Dedifferentiated amniotic fluid mesenchymal stem cell (primary cell): ENCODE measurements at regions not wholly inside any gene's neighbourhood (a gene's known extent, or its start where the extent isn't known, plus 50 kb on each side); places are given as distances from the start of the nearest gene placed in this dataset.

ENCODE experiments used
- DNase-seq: peaks from one replicate; pipeline ENCODE4 v3.0.0-alpha.2; 2016; ENCODE audit errors: extremely low spot score

- DNase-seq, result no peak
Measured at GRCh38 chr14:89015016-89015415, 190.6 kb downstream of the TTC8 start.

DNA sequence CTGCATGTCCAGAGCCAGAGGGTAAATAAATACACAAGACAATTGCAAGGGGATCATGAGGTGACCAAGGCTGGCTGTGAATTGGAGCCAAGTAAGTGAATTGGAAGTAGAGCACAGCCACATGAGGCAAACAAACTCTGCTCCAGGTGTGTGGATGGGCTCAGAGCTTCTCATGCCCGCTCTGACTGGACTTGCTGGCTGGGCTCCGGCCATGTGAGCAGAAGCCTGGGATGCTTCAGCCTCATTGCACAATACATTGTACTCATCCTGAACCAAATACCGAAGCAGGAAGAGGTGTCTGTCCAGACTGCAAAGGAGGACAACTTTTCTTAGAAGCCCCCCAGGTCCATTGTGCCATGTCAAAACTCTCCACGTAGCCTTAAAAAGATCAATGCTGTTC, 193.0 kb downstream of the TTC8 start:
- no peak for DNase-seq

- no peak for DNase-seq
Measured at GRCh38 chr14:89022274-89022673, 197.8 kb downstream of the TTC8 start.

DNA sequence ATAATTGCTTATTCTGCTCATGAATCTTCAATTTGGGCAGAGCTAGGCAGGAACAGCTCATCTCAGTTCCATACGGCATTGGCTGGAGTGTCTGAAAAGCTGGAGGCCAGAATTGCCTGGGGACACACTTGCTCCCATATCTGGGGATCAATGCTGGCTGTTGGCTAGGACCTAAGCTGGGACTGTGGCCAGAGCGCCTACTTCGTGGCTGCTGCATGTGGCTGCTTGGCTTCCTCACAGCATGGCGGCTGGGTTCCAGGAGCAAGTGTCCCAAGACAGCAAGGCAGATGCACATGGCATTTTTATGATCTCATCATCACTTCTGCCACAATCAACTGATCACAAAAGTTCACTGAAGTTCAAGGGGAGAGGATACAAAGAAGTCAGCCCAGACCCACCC, 200.2 kb downstream of the TTC8 start:
- no peak for DNase-seq

DNA sequence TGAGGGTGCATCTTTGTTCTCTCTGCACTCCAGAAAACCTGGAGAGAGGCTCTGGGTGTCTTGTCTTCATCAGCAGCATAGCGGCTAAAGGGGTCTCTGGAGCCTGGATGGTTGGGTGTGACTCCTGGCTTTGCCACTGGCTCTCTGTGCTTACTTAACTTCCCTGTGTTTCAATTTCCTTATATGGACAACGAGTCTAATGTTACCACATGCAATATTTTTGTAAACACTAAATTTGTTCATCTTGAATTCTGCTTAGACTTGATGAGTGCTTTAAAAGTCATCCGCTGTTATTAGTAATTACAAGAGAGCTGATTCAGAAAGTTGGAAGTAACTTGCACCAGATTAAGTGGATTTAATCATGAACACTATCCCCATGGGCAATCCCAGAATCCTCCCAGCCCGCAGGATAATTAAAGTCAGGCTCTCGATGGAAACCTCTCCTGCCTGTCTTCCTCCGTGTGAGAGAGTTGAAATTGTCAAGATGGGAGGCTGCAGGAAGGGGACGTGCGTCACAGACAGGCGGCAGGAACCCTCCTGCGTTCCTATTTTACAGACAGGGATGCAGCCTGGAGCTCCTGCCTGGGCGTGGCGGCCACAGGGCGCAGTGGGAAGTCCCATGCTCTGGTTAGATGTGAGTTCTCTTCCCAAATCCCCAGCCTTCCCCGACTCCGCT, 201.2 kb downstream of the TTC8 start:
- DNase-seq, result no peak

DNA sequence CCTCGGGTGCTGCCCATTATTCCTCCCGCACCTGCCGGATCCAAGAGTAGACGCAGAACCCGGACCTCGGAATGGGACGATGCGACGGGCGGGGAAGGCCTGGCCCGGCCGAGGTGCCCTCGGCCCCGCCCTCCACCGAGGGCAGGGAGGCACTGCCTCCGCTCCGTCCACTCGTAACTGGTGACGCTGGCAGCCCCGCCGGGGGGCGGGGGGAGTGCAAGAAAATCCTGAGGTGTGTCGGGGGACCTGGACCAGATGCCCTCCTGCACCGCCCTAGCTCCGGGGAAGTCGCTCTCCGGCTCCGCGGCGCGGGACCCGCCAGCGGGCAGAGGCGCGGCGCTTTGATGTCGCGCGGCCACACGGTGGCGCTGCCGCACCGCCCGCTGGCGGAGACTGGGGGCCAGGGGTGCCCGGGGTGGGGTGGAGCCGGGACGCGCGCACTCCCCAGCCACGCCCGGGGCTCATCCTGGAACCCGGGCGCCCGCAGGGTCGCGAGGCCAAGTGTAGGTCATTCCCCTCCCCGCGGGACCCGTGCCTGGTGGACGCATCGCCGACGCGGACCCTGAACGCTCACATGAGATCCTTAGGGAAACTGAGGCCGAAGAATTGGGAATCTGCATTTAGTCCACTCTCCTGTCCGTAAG, 202.8 kb downstream of the TTC8 start:
- no peak for DNase-seq

DNA sequence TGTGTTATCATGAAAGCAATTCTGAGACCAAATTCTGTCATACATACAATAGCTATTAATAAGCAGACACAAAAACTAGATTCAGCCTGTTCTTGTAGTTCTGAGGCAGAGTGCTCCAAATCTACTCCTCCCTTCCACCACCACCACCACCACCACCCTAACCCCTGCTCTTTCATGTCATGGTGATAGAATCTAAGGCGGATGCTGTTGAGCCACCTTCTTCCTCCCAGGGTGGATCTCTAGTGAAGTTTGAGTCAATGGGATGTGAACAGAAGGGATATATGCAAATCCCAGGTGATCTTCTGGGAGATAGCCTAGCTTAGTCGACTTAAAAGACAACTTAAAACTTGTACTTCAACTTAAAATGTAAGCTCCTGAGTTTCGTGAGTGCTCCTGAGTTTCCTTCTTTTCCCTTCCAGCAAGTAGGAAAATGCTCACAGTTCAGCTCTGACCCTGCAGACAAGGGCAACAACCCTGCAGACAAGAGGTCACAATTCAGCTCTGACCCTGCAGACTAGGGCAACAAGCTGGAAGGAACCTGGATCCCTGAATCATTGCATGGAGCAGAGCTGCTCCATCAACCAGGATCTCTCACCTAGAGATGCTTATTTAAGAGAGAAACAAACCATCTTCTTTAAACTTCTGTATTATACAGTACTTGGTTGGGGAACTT, 204.1 kb downstream of the TTC8 start:
- no peak for DNase-seq

GRCh38 chr14:89029961-89030694, 205.7 kb downstream of the TTC8 start:
- DNase-seq, result no peak

- DNase-seq, result no peak
Measured at GRCh38 chr14:89030921-89031320, 206.5 kb downstream of the TTC8 start.

DNA sequence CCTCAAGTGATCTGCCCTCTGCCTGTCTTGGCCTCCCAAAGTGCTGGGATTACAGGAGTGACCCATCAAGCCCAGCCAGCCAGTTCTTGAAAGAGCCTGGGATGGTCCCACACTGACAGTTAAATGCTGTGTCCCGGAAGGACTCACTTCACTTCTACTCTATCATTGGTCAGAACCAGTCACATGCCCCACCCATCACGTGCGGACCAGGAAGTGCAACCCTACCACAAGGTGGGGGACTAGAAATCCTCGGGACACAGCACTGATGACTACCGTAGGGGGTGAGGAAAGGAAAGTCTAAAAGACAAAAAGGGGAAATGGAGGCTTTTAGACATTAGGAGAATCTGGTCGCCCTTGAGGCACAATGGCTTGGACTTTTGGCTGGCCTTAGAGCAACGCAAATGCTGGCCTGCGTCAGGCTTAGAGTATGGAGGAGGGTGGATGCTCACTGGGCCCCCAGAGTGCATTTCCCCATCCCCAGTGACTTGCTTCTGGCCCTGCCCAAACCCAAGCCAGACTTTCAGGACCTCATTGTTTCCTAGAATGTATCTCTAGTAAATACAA, 207.7 kb downstream of the TTC8 start:
- no peak for DNase-seq

GRCh38 chr14:89033756-89034155, 209.3 kb downstream of the TTC8 start:
- DNase-seq, result no peak

DNA sequence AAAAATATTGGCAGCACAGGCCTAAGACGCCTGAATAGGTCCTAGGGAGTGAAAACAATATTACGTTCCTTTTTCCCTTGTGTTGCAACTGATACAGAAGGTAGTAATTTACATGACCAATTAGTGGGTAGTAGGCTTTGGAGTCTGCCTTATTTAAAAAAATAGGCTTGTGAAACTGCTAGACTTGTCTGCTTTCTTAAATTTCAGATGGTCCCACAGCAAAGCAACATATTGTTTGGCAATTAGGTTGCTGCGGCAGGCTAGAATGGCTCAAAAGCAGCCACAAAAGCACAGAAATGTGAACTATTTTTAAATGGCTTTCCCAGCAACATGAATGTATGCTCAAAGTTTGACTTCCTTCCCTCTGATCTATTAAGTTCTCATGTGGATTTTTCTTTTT, 211.9 kb downstream of the TTC8 start:
- no peak for DNase-seq

GRCh38 chr14:89037065-89037464, 212.6 kb downstream of the TTC8 start:
- DNase-seq, result no peak

GRCh38 chr14:89040080-89040459, 215.6 kb downstream of the TTC8 start:
- DNase-seq, result no peak

DNA sequence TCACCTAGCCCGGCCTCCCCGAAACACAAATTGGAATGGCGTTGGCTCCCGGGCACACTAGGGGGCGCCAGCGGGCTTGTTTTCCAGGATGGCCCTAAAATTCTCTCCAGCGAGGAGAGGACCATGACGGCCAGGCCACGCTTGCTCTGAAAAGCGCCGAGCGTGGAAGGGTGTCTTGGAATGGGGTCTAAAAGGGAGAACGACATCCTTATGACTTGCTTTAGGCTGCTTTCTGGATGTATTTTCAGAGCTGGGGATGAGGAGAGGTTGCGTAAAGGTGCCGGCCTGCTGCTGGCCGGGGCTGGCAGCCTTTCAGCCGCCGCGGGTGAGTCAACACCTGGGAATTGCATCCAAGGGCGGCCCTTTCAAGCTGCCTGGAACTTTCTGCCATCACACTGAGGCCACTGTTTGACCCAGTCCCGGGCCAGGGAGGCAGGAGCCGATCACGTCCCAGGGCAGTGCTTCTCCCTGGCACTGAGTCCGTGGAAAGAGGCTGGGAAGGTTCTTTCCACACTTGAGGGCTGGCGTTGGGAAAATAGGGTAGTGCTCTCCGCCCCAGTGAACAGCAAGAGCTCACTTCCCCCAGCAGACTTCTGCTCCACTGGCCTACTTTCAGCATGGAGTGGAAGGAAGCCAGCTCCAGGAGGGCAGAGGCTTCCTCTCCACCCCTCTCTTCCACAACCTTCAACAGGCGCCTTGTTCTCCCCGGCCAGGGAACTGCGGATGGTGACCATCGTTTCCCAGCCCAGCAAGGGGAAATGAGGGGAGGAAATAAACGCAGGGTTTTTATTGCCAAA, 216.2 kb downstream of the TTC8 start:
- DNase-seq, result peak; percentile 81

- no peak for DNase-seq
Measured at GRCh38 chr14:89041257-89041582, 216.8 kb downstream of the TTC8 start.

DNA sequence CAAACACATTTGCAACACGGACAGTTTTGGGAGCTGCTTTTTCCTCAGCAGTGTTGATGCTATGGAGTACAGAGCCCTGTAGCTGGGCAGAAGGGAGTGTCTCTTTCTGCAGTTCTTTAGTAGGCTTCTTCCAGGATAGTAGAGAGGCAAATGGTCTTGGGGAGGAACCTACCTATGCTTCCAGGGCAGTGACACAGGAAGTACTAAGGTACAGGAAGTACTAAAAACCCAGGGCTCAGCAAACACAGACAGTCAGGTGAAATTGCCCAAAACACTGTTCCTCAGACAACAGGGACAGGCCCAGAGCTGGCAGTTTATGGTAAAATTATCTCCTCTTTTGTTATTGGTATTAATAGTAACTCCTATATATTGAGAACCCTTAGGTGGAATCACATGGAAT, 217.6 kb downstream of the TTC8 start:
- DNase-seq, result no peak

GRCh38 chr14:89053303-89053702, 228.9 kb downstream of the TTC8 start:
- no peak for DNase-seq

GRCh38 chr14:89056394-89056793, 231.9 kb downstream of the TTC8 start:
- no peak for DNase-seq

DNA sequence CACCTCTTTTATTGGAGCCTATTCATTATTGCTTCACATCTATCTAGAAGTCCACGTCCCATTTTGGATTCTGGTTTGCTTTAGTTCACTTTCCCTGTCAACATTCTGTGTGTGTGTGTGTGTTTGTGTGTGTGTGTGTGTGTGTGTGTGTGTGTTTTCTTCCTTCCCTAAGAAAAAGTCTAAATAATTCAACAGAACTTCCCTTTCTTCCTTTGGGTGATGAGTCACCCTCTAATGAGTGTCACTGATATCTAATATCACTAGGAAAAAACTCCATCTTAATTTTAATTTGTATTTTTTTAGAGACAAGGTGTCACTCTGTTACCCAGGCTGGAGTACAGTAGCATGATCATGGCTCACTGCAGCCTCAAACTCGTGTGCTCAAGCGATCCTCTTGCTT, 234.2 kb downstream of the TTC8 start:
- DNase-seq, result no peak

GRCh38 chr14:89060191-89060590, 235.7 kb downstream of the TTC8 start:
- no peak for DNase-seq

- no peak for DNase-seq
Measured at GRCh38 chr14:89061696-89062095, 237.2 kb downstream of the TTC8 start.
